GM12874 (cell line): ENCODE measurements at regions not wholly inside any gene's neighbourhood (a gene's known extent, or its start where the extent isn't known, plus 50 kb on each side); places are given as distances from the start of the nearest gene placed in this dataset.

Experiments used
- TF ChIP-seq, protein P1 (sequence below): IDR thresholded peaks from 2 replicates; pipeline ENCODE4 v1.5.1; 2011; ENCODE audit warnings: low read depth, mild to moderate bottlenecking, control low read depth, low read length, moderate library complexity; ENCODE audit not compliant: insufficient read depth

DNA sequence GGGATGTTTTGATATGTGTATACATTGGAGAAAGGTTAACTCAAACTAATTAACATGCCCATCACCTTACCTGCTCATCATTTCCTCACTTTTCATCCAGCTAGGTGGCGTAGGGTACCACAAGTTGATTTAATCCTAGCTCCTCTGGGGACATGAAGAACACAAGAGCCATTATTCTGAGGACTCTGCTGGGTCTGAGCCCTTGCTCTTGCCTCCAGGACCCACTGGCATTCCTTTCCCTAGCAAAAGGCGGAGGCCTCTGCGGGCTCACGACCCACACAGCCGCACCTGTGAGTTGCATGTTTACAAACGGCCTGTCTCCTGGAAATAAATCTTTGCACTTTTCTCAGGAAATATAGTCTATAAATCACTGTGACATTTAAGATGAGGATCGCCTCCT lies 871.9 kb downstream of the TBC1D22A start:
- TF ChIP-seq, protein P1, sequence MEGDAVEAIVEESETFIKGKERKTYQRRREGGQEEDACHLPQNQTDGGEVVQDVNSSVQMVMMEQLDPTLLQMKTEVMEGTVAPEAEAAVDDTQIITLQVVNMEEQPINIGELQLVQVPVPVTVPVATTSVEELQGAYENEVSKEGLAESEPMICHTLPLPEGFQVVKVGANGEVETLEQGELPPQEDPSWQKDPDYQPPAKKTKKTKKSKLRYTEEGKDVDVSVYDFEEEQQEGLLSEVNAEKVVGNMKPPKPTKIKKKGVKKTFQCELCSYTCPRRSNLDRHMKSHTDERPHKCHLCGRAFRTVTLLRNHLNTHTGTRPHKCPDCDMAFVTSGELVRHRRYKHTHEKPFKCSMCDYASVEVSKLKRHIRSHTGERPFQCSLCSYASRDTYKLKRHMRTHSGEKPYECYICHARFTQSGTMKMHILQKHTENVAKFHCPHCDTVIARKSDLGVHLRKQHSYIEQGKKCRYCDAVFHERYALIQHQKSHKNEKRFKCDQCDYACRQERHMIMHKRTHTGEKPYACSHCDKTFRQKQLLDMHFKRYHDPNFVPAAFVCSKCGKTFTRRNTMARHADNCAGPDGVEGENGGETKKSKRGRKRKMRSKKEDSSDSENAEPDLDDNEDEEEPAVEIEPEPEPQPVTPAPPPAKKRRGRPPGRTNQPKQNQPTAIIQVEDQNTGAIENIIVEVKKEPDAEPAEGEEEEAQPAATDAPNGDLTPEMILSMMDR, result no peak

DNA sequence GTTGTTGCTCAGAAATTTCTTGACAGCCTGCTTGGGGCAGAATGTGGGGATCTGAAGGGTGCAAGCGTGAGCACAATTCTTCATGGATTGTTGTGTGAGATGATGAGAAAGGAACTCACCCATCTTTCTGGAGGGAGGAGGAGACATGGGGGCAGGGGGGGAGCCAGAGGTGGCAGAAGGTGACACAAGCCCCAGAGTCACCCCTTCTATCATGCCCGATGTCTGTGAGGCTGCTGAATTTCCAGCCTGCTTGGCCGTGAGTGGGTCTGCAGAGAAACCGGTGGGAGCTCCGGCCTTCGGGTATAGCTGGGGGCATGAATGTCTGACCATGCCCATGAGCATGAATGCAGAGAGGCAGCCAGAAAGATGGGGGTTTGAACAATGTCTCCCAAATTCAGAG lies 870.7 kb downstream of the TBC1D22A start:
- TF ChIP-seq, protein P1, result no peak

DNA sequence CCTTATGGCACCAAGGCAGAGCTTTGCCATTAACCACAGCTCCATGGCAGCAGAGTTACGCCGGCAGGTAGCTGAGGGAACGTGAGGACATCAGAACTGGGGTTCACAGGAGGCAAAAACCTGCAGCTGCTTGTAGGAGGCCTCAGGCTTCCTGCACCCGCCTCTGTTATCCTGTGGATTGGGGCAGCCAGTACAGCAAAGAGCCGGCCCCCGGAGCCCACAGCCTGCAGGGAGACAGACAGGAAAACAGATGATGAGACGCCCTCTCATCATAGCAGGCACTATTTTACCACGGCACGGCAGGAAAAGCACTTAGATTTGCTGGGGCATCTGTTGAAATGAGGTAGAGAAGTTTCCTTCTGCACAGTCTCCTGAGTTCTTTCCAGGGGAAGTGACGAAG lies 870.3 kb downstream of the TBC1D22A start:
- TF ChIP-seq, protein P1, result no peak

DNA sequence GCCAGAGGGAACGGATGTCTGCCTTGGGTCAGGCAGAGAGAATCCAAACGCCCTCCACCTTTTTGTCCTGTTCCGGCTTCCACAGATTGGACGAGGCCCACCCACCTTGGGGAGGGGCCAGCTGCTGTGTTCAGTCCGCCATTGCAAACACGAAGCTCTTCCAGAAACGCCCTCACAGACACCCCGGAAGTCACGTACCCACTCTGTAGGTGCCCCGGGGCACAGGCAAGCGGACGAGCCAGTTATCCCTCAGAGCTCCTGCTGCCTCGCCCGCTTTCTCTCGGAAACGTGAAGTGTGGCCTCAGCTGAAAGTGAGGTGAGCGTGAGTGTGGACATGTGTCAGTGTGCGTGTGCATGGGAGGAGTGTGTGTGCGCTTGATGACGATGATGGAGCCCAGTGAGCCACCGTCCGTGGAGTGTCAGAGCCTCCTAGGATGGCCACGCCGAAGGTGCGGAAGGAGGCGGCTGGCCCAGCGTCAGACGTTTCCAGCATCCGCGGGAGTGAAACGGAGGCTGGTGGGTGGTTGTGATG lies 869.2 kb downstream of the TBC1D22A start:
- TF ChIP-seq, protein P1, result no peak

DNA sequence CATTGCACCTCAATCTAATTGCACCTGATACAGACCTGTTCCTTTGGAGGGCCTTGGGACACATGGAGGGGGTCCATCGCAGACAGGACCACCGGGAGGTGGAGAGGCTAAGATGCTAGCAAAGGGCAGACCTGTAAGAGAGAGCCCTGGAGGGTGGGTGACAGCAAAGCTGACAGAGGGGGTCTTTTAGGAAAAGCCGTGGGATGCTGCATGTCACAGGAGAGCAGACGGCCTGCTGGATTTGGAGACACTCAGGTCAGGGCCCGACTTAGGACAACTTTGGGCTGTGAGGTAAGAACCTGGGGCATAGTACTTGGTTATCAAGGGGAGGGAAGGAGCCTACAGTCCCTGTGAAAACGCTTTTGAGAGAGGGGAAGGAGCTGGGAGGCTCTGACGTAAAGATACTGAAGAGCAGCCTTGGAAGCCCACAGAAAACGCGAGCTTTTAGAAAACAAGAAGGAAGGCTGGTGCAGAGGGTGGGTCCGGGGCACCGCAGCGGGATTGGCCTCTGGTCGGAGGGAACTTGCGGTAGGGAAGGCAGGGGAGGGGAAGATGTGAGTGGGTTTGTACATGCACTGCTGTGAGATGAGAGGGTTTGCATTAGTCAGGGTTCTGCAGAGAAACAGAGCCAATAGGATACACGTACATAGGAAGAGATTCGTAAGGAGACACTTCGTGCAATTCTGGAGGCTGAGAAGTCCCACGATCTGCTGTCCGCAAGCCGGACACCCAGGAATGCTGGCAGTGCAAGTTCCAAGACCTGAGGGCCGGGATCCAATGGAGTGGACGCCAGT lies 868.5 kb downstream of the TBC1D22A start:
- TF ChIP-seq, protein P1, result no peak

DNA sequence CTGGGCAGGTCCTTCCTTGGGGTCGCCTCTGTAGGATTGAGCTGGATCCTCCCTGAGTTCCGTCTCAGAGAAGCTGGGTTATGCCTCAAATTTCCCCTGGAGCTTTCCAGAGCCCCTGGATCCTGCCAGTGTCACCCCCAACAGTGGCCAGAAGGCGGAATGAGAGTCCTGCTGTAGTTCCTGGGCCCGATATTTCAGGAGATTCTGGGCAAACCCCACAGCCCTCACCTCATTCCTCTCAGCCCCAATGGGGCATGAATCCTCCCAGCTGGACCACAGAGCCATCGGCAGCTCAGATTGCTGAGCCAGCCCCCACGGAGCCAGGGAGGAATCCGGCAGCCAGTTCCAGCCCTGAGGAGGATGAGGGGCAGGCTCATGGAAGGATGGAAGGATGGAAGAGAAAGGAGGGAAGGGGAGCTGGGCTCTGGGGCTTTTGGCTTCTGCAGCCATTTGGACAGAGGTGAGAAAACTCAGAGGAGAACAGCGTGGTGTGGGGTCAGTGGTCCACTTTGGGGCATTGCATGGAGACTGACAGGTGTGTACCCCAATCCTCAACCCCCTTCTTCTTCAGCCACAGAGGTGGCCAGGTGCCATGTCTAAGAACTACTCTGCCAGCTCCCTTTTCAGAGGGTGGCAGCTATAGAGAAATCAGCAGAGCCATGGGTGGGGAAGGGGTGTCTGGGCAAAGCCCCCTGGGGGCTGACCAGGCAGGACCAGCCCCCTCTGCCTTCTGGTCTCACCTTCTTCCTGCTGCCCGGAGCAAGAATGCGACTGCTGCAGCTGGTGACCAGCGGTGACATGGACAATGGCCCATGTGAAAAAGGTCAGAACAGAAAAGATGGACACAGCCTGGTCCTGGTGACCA lies 867.6 kb downstream of the TBC1D22A start:
- TF ChIP-seq, protein P1, result no peak

DNA sequence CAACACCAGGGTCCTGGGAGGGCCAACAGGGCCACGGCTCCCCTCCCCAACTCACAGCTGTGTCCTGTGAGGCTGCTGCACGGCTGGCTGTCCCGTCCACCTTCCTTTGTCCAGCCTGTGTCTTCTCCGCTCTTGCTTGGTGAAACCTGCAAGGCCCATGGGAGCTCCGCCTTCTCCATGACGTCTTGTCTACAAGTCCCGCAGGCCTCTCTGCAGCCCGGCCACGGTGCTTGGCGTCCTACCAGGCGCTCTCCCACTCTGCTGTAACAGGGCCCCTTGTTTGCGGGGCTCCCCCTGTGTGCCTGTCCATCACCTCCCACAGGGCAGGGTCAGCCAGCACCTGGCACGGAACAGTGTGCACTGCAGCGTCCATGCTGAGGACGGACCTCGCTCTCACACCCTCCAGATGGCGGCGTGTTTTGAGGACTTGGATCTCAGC lies 866.8 kb downstream of the TBC1D22A start:
- TF ChIP-seq, protein P1, result no peak
